K562 (cell line): ENCODE measurements at regions not wholly inside any gene's neighbourhood (a gene's known extent, or its start where the extent isn't known, plus 50 kb on each side); places are given as distances from the start of the nearest gene placed in this dataset.

ENCODE experiments used
- ATAC-seq: fragments of 200-7000 bp; cut with Tn5 transposase; 3 replicates; pipeline ENCODE4 v1.9.1; 2020; ENCODE audit warnings: moderate library complexity
- BruUV-seq: library from RNA; stranded (reverse); fragments of 400-500 nt; replicated peaks from 2 replicates; lab custom pipeline; 2021; lab: Mats Ljungman, UMichigan
- CTCF ChIA-PET: fragments of 300-600 bp; formaldehyde crosslinking; extraction: SDS; loops from one replicate; lab custom pipeline; 2021; ENCODE audit warnings: low intra/inter-chr PET ratio; lab: Yijun Ruan, JAX
- POLR2A ChIA-PET: fragments of 300-600, 350-650 bp; sonication (Branson Sonifier 250); formaldehyde crosslinking; extraction: SDS; loops from one replicate; lab custom pipeline; 2021; ENCODE audit warnings: antibody characterized with exemption, inconsistent platforms; lab: Yijun Ruan, JAX
- DNase-seq, 4 experiments: peaks; one replicate each; pipeline versions ENCODE4 v3.0.0 to v3.0.0-alpha.2; 2011 to 2018; ENCODE audit warnings: low spot score in 3 of 4, mixed read lengths in 3 of 4; ENCODE audit errors: extremely low read depth in 1 of 4
- FAIRE-seq: peaks from 2 replicates; lab custom pipeline; 2011; peaks lifted over from hg19 to GRCh38; lab: Jason Lieb, UNC
- H2AFZ ChIP-seq: 2 replicates; pipeline ENCODE4 v1.6.0; 2011; ENCODE audit warnings: low read depth, low read length, control low read depth, inconsistent platforms
- H3K27ac ChIP-seq: fragments of 200-600 bp; 3 replicates; pipeline ENCODE4 v1.8.0; 2011; ENCODE audit warnings: low read depth, mild to moderate bottlenecking, control low read depth, inconsistent platforms, low read length, moderate library complexity, mixed read lengths; ENCODE audit errors: extremely low read depth
- H3K27me3 ChIP-seq, 2 experiments: fragments of 300-600 bp in 1 of 2; 2 replicates in 1 of 2; 3 replicates in 1 of 2; pipeline versions ENCODE4 v1.6.0 to v1.8.0; 2011; ENCODE audit warnings: inconsistent platforms in 2 of 2, low read length in 2 of 2, mild to moderate bottlenecking in 1 of 2, mixed read lengths in 1 of 2, moderate library complexity in 1 of 2; ENCODE audit not compliant: control insufficient read depth in 2 of 2, insufficient read depth in 2 of 2
- H3K36me3 ChIP-seq: fragments of 300-600 bp; 3 replicates; pipeline ENCODE4 v1.8.0; 2011; ENCODE audit warnings: mild to moderate bottlenecking, low read length, inconsistent platforms; ENCODE audit not compliant: control insufficient read depth, insufficient read depth
- H3K4me1 ChIP-seq, 2 experiments: fragments of 200-600 bp in 1 of 2; replicated peaks in 1 of 2; 2 replicates in 1 of 2; 3 replicates in 1 of 2; pipeline versions ENCODE4 v1.5.1 to v1.8.0; 2011; ENCODE audit warnings: inconsistent platforms in 2 of 2, low read length in 2 of 2, mild to moderate bottlenecking in 1 of 2, mixed read lengths in 1 of 2, moderate library complexity in 1 of 2; ENCODE audit not compliant: control insufficient read depth in 2 of 2, insufficient read depth in 2 of 2
- H3K4me2 ChIP-seq: 2 replicates; pipeline ENCODE4 v1.6.1; 2011; ENCODE audit warnings: low read length, control low read depth, inconsistent platforms, mixed read lengths; ENCODE audit not compliant: insufficient read depth
- H3K4me3 ChIP-seq: fragments of 200-600 bp; sonication (generic), shearing (Covaris generic); 2 replicates; pipeline ENCODE4 v1.5.1; 2016; ENCODE audit warnings: control low read depth, inconsistent platforms
- H3K79me2 ChIP-seq: fragments of 200-600 bp; 3 replicates; pipeline ENCODE4 v1.8.0; 2011; ENCODE audit warnings: low read length, inconsistent platforms; ENCODE audit not compliant: control insufficient read depth, insufficient read depth
- H3K9ac ChIP-seq, 2 experiments: 2 replicates each; pipeline versions ENCODE4 v1.6.0 to v1.6.1; 2011; ENCODE audit warnings: low read depth in 2 of 2, low read length in 2 of 2, control low read depth in 1 of 2, inconsistent platforms in 1 of 2, mild to moderate bottlenecking in 1 of 2, mixed read lengths in 1 of 2; ENCODE audit not compliant: insufficient read depth in 1 of 2
- H3K9me1 ChIP-seq: one replicate; pipeline ENCODE4 v1.6.0; 2011; ENCODE audit warnings: inconsistent platforms, mild to moderate bottlenecking, low read length, moderate library complexity; ENCODE audit not compliant: control insufficient read depth, insufficient read depth
- H3K9me3 ChIP-seq: replicated peaks from 2 replicates; pipeline ENCODE4 v1.5.1; 2011; ENCODE audit warnings: low read depth, low read length, inconsistent platforms; ENCODE audit not compliant: control insufficient read depth, insufficient read depth
- H4K20me1 ChIP-seq: replicated peaks from 2 replicates; pipeline ENCODE4 v1.6.1; 2011; ENCODE audit warnings: low read length, inconsistent platforms, mixed read lengths; ENCODE audit not compliant: control insufficient read depth, insufficient read depth
- CBX5 ChIP-seq: IDR thresholded peaks from 2 replicates; pipeline ENCODE4 v1.6.1; 2014; ENCODE audit warnings: low read depth, borderline replicate concordance
- CEBPB ChIP-seq: fragments of 450-650 bp; IDR thresholded peaks from 2 replicates; pipeline ENCODE4 v1.6.1; 2016; ENCODE audit warnings: missing genetic modification characterization, missing compliant biosample characterization
- CTCFL ChIP-seq: IDR thresholded peaks from 2 replicates; pipeline ENCODE4 v1.6.1; 2011; ENCODE audit warnings: borderline replicate concordance, low read depth, mild to moderate bottlenecking, moderate library complexity, low read length; ENCODE audit not compliant: insufficient read depth, poor library complexity, severe bottlenecking
- HDAC3 ChIP-seq: fragments of 450-650 bp; IDR thresholded peaks from 2 replicates; pipeline ENCODE4 v1.6.1; 2018; ENCODE audit warnings: borderline replicate concordance, mild to moderate bottlenecking, moderate library complexity; ENCODE audit not compliant: partially characterized antibody
- IRF2 ChIP-seq: sonication (generic); formaldehyde crosslinking; IDR thresholded peaks from 2 replicates; pipeline ENCODE4 v1.8.1; 2022; ENCODE audit warnings: mild to moderate bottlenecking, missing genetic modification reagents
- IRF9 ChIP-seq: fragments of 450-650 bp; IDR thresholded peaks from 2 replicates; pipeline ENCODE4 v1.6.1; 2016; ENCODE audit warnings: missing biosample characterization, missing genetic modification characterization
- NFYB ChIP-seq: IDR thresholded peaks from 2 replicates; pipeline ENCODE4 v1.6.1; 2011; ENCODE audit warnings: mild to moderate bottlenecking, moderate library complexity; ENCODE audit not compliant: insufficient read length; ENCODE audit errors: extremely low read depth
- RBM25 ChIP-seq: fragments of 200-400 bp; formaldehyde crosslinking; IDR thresholded peaks from 2 replicates; pipeline ENCODE4 v1.6.1; 2018; ENCODE audit warnings: low read length, low read depth, moderate library complexity; ENCODE audit not compliant: severe bottlenecking
- RFX7 ChIP-seq: fragments of 250-450 bp; sonication (Bioruptor Pico); IDR thresholded peaks from 2 replicates; pipeline ENCODE4 v1.5.1; 2021; ENCODE audit warnings: mild to moderate bottlenecking
- SMARCB1 ChIP-seq: IDR thresholded peaks from 2 replicates; pipeline ENCODE4 v1.6.1; 2011; ENCODE audit warnings: improper control_type of control experiment, low read depth; ENCODE audit not compliant: insufficient read length
- TBL1XR1 ChIP-seq, 2 experiments: IDR thresholded peaks; 2 replicates each; pipeline ENCODE4 v1.6.1; 2012; ENCODE audit warnings: improper control_type of control experiment in 2 of 2, low read length in 2 of 2, mild to moderate bottlenecking in 1 of 2
- WGBS: fragments of 100-300 bp; shearing (Covaris generic); methylation state at CpG from one replicate; pipeline ENCODE4 v1.1.6; 2016; ENCODE audit warnings: low coverage, mixed read lengths; ENCODE audit not compliant: insufficient coverage; ENCODE audit errors: missing lambda C conversion rate; 5-methylcytosine and 5-hydroxymethylcytosine counted together
- in situ Hi-C: fragments of 300-500 bp; cut with MboI; formaldehyde crosslinking; loops from 4 replicates; pipeline ENCODE4 v1.15.0; 2018; ENCODE audit warnings: inconsistent platforms, mixed read lengths
- intact Hi-C: fragments of 100-400 bp; cut with micrococcal nuclease; formaldehyde crosslinking; loops from 2 replicates; pipeline ENCODE4 v1.14.2; 2022

GRCh38 chr5:174491761-174492350 is 232.5 kb upstream of the MSX2 start (continued):
- no peak for TF ChIP-seq IRF9

GRCh38 chr5:174493530-174493929 is 230.9 kb upstream of the MSX2 start:
- TF ChIP-seq TBL1XR1 (IDR thresholded peaks at IDR 0.05; ENCODE audit: low read length in 2 of 2) = no peak
- no peak for TF ChIP-seq CBX5
- TF ChIP-seq SMARCB1 = no peak
- TF ChIP-seq RBM25 = no peak
- no peak for TF ChIP-seq RFX7
- no peak for TF ChIP-seq CEBPB (tag)
- TF ChIP-seq CTCFL = no peak
- no peak for TF ChIP-seq HDAC3
- no peak for TF ChIP-seq IRF2
- TF ChIP-seq NFYB = no peak
- POLR2A ChIA-PET = interaction anchor here (0.7 kb wide), 1 partner anchor 8 kb away, joined by 3 read pairs; no protein-coding TSS in a partner anchor

More at GRCh38 chr5:174493530-174493929, 230.9 kb upstream of the MSX2 start:
- no peak for ATAC-seq
- Histone ChIP-seq H3K9ac (no peak overlapping the region), H3K36me3 (no peaks in the 10 kb centered on the region), H4K20me1 (no peaks in the 10 kb centered on the region), H3K9me1 (no peaks in the 10 kb centered on the region), H3K4me1 (no peaks in the 10 kb centered on the region), H3K79me2 (no peaks in the 10 kb centered on the region), H2AFZ (no peak overlapping the region), H3K27ac (no peak overlapping the region), H3K4me2 (no peak overlapping the region), H3K27me3 (peaks cover 3 to 13% of the 10 kb centered on the region in 2 experiments; a peak in 2 of 5 replicates), H3K9me3 (no peaks in the 10 kb centered on the region), H3K4me3 (no peak overlapping the region)
- in situ Hi-C loops (no loop called here), intact Hi-C loops (no loop called here)
- CTCF ChIA-PET = no interaction called here
- no TSS peak for BruUV-seq
- WGBS = 2% methylated on average over 7 of the region's 7 CpGs
- no peak for DNase-seq
- FAIRE-seq = no peak
